ENCODE measurements at regions not wholly inside any gene's neighbourhood (a gene's known extent, or its start where the extent isn't known, plus 50 kb on each side); places are given as distances from the start of the nearest gene placed in this dataset.
"Not testable (repeated sequence)": the region's sequence is repeated elsewhere in the genome, so short reads cannot be mapped to it uniquely, and the experiment has no call there.

DNA sequence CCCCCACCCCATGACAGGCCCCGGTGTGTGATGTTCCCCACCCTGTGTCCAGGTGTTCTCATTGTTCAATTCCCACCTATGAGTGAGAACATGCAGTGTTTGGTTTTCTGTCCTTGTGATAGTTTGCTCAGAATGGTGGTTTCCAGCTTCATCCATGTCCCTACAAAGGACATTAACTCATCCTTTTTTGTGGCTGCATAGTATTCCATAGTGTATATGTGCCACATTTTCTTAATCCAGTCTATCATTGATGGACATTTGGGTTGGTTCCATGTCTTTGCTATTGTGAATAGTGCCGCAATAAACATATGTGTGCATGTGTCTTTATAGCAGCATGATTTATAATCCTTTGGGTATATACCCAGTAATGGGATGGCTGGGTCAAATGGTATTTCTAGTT is 59.7 kb upstream of the ANKRD55 start:
- not testable (repeated sequence) for TF ChIP-seq POLR2A, CTCF (IDR thresholded peaks at IDR 0.05)

Measured in right lobe of liver (tissue), 4 donors.